ENCODE measurements at regions not wholly inside any gene's neighbourhood (a gene's known extent, or its start where the extent isn't known, plus 50 kb on each side); places are given as distances from the start of the nearest gene placed in this dataset.

DNA sequence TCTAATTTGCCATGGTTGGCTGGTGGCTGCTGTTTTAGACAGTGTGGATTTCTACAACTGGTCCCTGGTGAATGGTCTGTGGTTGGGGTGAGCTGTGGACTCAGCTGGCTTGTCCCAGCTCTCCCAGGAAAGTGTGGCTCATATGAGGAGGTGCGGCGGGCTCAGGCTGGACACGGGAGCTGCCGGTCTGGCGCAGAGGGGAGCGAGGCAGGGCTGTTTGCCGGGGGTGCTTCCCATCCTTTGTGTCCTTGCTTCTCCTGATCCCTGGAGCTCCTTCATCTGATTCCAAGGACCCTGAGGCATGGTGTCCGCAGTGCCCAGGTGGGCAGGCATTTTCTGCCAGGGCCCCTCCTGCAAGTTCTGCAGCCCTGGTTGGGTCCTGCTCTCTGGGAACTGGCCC, 104.9 kb downstream of the TEX29 start:
- DNase-seq: no peak

DNA sequence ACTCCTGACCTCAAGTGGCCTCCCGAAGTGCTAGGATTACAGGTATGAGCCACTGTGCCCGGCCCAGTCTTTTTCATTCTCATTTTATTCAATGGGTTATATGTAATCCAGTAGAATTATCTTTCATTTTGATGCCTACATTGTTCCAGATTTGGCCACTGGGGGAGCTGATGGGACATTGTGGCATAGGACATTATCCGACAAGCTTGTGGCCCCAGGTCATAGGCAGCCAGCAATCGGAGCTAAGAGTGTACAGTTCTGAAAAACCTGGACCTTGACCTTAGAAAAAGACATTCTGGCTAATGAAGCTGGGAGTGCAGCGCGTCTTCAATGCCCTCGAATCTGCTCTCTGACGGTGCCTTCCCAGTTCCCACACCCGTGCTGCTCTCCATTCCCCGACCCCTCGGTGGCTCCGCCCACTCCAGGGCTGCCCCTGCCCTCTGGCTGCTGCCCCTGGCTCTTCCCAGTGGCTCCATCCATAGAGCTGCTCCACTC, 108.7 kb downstream of the TEX29 start:
- Histone ChIP-seq H3K79me2 (ENCODE audit: low read length) (peaks cover 79% of the 10 kb centered on the region), H3K9me2 (replicated peaks; ENCODE audit: insufficient read depth, low read length) (no peaks in the 10 kb centered on the region), H3K4me2 (ENCODE audit: low read depth, low read length) (no peak overlapping the region), H3K4me3 (ENCODE audit: low read length) (no peak overlapping the region), H3K27me3 (replicated peaks; ENCODE audit: insufficient read depth, low read length) (no peaks in the 10 kb centered on the region), H3K27ac (ENCODE audit: low read length) (no peak overlapping the region), H3K36me3 (replicated peaks; ENCODE audit: insufficient read depth, low read length) (no peaks in the 10 kb centered on the region), H3K4me1 (ENCODE audit: low read length) (no peaks in the 10 kb centered on the region), H3K9me3 (replicated peaks; ENCODE audit: insufficient read depth, low read length) (no peaks in the 10 kb centered on the region), H3K9ac (ENCODE audit: low read length) (no peak overlapping the region), H2AFZ (ENCODE audit: low read length) (no peak overlapping the region), H3F3A (ENCODE audit: insufficient read depth, low read length) (no peaks in the 10 kb centered on the region), H4K20me1 (ENCODE audit: insufficient read depth, low read length) (no peaks in the 10 kb centered on the region)
- no peak for DNase-seq
- TF ChIP-seq EZH2phosphoT487 (IDR thresholded peaks at IDR 0.05; ENCODE audit: low read length) (no peak), CTCF (IDR thresholded peaks at IDR 0.05; ENCODE audit: low read length) (peak; percentile 39)

More for the DNA sequence above, 104.9 kb downstream of the TEX29 start:
- no peaks in the 10 kb centered on the region for H3K36me3 ChIP-seq (replicated peaks; ENCODE audit: insufficient read depth, low read length)
- peaks cover 74% of the 10 kb centered on the region for H3K79me2 ChIP-seq (ENCODE audit: low read length)
- H3K4me1 ChIP-seq (ENCODE audit: low read length): no peaks in the 10 kb centered on the region
- no peak overlapping the region for H3K4me3 ChIP-seq (ENCODE audit: low read length)
- TF ChIP-seq EZH2phosphoT487 (IDR thresholded peaks at IDR 0.05; ENCODE audit: low read length): no peak
- TF ChIP-seq CTCF (IDR thresholded peaks at IDR 0.05; ENCODE audit: low read length): no peak
- TF ChIP-seq EZH2 (optimal IDR thresholded peaks at IDR 0.05; ENCODE audit: low read depth, low read length): no peak
- H3K4me2 ChIP-seq (ENCODE audit: low read depth, low read length): no peak overlapping the region
- no peak overlapping the region for H3K27ac ChIP-seq (ENCODE audit: low read length)
- no peaks in the 10 kb centered on the region for H3K27me3 ChIP-seq (replicated peaks; ENCODE audit: insufficient read depth, low read length)
- H4K20me1 ChIP-seq (ENCODE audit: insufficient read depth, low read length): no peaks in the 10 kb centered on the region
- H3F3A ChIP-seq (ENCODE audit: insufficient read depth, low read length): no peaks in the 10 kb centered on the region
- H3K9me3 ChIP-seq (replicated peaks; ENCODE audit: insufficient read depth, low read length): no peaks in the 10 kb centered on the region
- no peak overlapping the region for H3K9ac ChIP-seq (ENCODE audit: low read length)
- no peak overlapping the region for H2AFZ ChIP-seq (ENCODE audit: low read length)
- H3K9me2 ChIP-seq (replicated peaks; ENCODE audit: insufficient read depth, low read length): no peaks in the 10 kb centered on the region

DNA sequence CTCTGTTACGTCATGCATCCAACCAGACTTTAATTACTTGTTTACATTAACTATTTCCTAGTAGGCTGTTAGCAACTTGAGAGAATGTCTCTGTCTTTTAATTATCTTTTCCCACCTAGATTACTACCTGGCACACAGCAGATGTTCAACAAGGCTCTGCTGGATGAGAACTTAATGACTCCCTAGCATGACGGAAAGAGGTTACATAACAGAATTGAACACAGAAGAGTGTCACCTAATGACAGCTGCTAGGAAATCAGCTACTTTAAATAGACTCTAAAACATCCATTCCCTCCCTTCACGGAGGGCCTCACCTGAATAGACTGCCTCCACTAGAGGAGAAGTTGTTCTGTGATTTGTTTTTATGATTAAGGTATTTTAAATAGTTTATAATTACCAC, 110.8 kb downstream of the TEX29 start:
- TF ChIP-seq EZH2phosphoT487 (IDR thresholded peaks at IDR 0.05; ENCODE audit: low read length): no peak
- TF ChIP-seq CTCF (IDR thresholded peaks at IDR 0.05; ENCODE audit: low read length): no peak
- no peak for TF ChIP-seq EZH2 (optimal IDR thresholded peaks at IDR 0.05; ENCODE audit: low read depth, low read length)
- no peak overlapping the region for H3K27ac ChIP-seq (ENCODE audit: low read length)
- no peaks in the 10 kb centered on the region for H3K36me3 ChIP-seq (replicated peaks; ENCODE audit: insufficient read depth, low read length)
- no peaks in the 10 kb centered on the region for H4K20me1 ChIP-seq (ENCODE audit: insufficient read depth, low read length)
- peaks cover 68% of the 10 kb centered on the region for H3K79me2 ChIP-seq (ENCODE audit: low read length)
- DNase-seq: no peak
- no peaks in the 10 kb centered on the region for H3K9me3 ChIP-seq (replicated peaks; ENCODE audit: insufficient read depth, low read length)
- H3K4me1 ChIP-seq (ENCODE audit: low read length): no peaks in the 10 kb centered on the region
- H3K9me2 ChIP-seq (replicated peaks; ENCODE audit: insufficient read depth, low read length): no peaks in the 10 kb centered on the region
- no peak overlapping the region for H3K4me3 ChIP-seq (ENCODE audit: low read length)
- no peaks in the 10 kb centered on the region for H3K27me3 ChIP-seq (replicated peaks; ENCODE audit: insufficient read depth, low read length)
- no peak overlapping the region for H3K9ac ChIP-seq (ENCODE audit: low read length)
- H3F3A ChIP-seq (ENCODE audit: insufficient read depth, low read length): no peaks in the 10 kb centered on the region
- no peak overlapping the region for H3K4me2 ChIP-seq (ENCODE audit: low read depth, low read length)
- H2AFZ ChIP-seq (ENCODE audit: low read length): no peak overlapping the region
